Keratinocyte (primary cell): ENCODE measurements at regions not wholly inside any gene's neighbourhood (a gene's known extent, or its start where the extent isn't known, plus 50 kb on each side); places are given as distances from the start of the nearest gene placed in this dataset.

ENCODE experiments used
- DNase-seq: peaks from one replicate; pipeline ENCODE4 v3.0.0-alpha.2; 2011; ENCODE audit warnings: low read depth, missing footprints, low spot score
- FAIRE-seq: peaks from 2 replicates; lab custom pipeline; 2011; peaks lifted over from hg19 to GRCh38; lab: Jason Lieb, UNC
- H2AFZ ChIP-seq: 2 replicates; pipeline ENCODE4 v1.6.0; 2012; ENCODE audit warnings: low read length, control low read depth, inconsistent platforms; ENCODE audit not compliant: control insufficient read depth
- H3K27ac ChIP-seq: 2 replicates; pipeline ENCODE4 v1.5.1; 2011; ENCODE audit warnings: low read length; ENCODE audit not compliant: control insufficient read depth, insufficient read depth
- H3K27me3 ChIP-seq: 3 replicates; pipeline ENCODE4 v1.6.0; 2011; ENCODE audit warnings: low read length; ENCODE audit not compliant: control insufficient read depth, insufficient read depth; ENCODE audit errors: extremely low read depth
- H3K36me3 ChIP-seq, 2 experiments: 2 replicates in 1 of 2; 3 replicates in 1 of 2; pipeline ENCODE4 v1.5.1; 2011; ENCODE audit warnings: low read length in 2 of 2, mild to moderate bottlenecking in 1 of 2; ENCODE audit not compliant: control insufficient read depth in 2 of 2, insufficient read depth in 2 of 2; ENCODE audit errors: extremely low read depth in 1 of 2
- H3K4me1 ChIP-seq: 3 replicates; pipeline ENCODE4 v1.5.1; 2011; ENCODE audit warnings: low read length; ENCODE audit not compliant: control insufficient read depth, insufficient read depth; ENCODE audit errors: extremely low read depth
- H3K4me2 ChIP-seq: 3 replicates; pipeline ENCODE4 v1.6.0; 2011; ENCODE audit warnings: low read depth, low read length; ENCODE audit not compliant: control insufficient read depth, insufficient read depth; ENCODE audit errors: extremely low read depth
- H3K4me3 ChIP-seq, 3 experiments: fragments of 200-600 bp in 1 of 3; sonication (generic) in 1 of 3; 2 replicates in 2 of 3; 3 replicates in 1 of 3; pipeline ENCODE4 v1.5.1; 2011 to 2016; ENCODE audit warnings: low read length in 3 of 3, mild to moderate bottlenecking in 3 of 3, control low read depth in 2 of 3, inconsistent platforms in 1 of 3, low read depth in 1 of 3, mixed read lengths in 1 of 3, mixed run types in 1 of 3, moderate library complexity in 1 of 3; ENCODE audit not compliant: control insufficient read depth in 2 of 3, insufficient read depth in 2 of 3; ENCODE audit errors: extremely low read depth in 1 of 3
- H3K79me2 ChIP-seq: 2 replicates; pipeline ENCODE4 v1.6.0; 2012; ENCODE audit warnings: low read length; ENCODE audit not compliant: control insufficient read depth, insufficient read depth
- H3K9ac ChIP-seq: 3 replicates; pipeline ENCODE4 v1.6.0; 2011; ENCODE audit warnings: low read length; ENCODE audit not compliant: control insufficient read depth, insufficient read depth; ENCODE audit errors: extremely low read depth
- H3K9me1 ChIP-seq: 3 replicates; pipeline ENCODE4 v1.6.0; 2011; ENCODE audit warnings: low read length; ENCODE audit not compliant: control insufficient read depth, insufficient read depth; ENCODE audit errors: extremely low read depth
- H3K9me3 ChIP-seq: 2 replicates; pipeline ENCODE4 v1.5.1; 2012; ENCODE audit warnings: low read depth, low read length; ENCODE audit not compliant: control insufficient read depth
- H4K20me1 ChIP-seq: 3 replicates; pipeline ENCODE4 v1.6.0; 2011; ENCODE audit warnings: low read length; ENCODE audit not compliant: control insufficient read depth, insufficient read depth; ENCODE audit errors: extremely low read depth
- CTCF ChIP-seq, 3 experiments: IDR thresholded peaks in 1 of 3; conservative IDR thresholded peaks in 1 of 3; optimal IDR thresholded peaks in 1 of 3; 2 replicates in 2 of 3; 3 replicates in 1 of 3; pipeline versions ENCODE3 to v1.5.1; 2011; ENCODE audit warnings: low read length in 3 of 3, mild to moderate bottlenecking in 3 of 3, moderate library complexity in 2 of 3, control low read depth in 1 of 3, inconsistent platforms in 1 of 3; ENCODE audit not compliant: insufficient read depth in 2 of 3; ENCODE audit errors: extremely low read depth in 1 of 3
- EZH2 ChIP-seq: IDR thresholded peaks from one replicate; pipeline ENCODE4 v1.6.1; 2012; ENCODE audit warnings: inconsistent platforms, mild to moderate bottlenecking, low read length, moderate library complexity
- dilution Hi-C: fragments of 300-500 bp; cut with MboI; formaldehyde crosslinking; loops from one replicate; pipeline ENCODE4 v1.7.0; 2020; ENCODE audit warnings: low sequenced_read_pairs; ENCODE audit not compliant: extremely low pct_ligation_motif_present
- small RNA-seq, 3 experiments: library from RNA; depleted of rRNA; stranded (forward); fragments of <200 nt; gene quantifications; one replicate each; pipeline ENCODE3, GENCODE V24; 2012; ENCODE audit warnings: low read depth in 3 of 3, low replicate concordance in 1 of 3; ENCODE audit not compliant: insufficient read length in 3 of 3

GRCh38 chr1:31524186-31524901 is 52.0 kb upstream of the TINAGL1 start:
- Histone ChIP-seq H3K36me3 (no peaks in the 10 kb centered on the region), H3K79me2 (no peaks in the 10 kb centered on the region), H3K9me3 (no peaks in the 10 kb centered on the region), H3K27ac (no peak overlapping the region), H3K4me3 (no peak overlapping the region), H3K4me1 (peaks cover 8% of the 10 kb centered on the region), H2AFZ (no peak overlapping the region), H3K4me2 (no peak overlapping the region), H3K9me1 (no peaks in the 10 kb centered on the region), H3K9ac (no peak overlapping the region), H3K27me3 (no peaks in the 10 kb centered on the region), H4K20me1 (no peaks in the 10 kb centered on the region)
- DNase-seq: no peak
- TF ChIP-seq EZH2 (no peak), CTCF (optimal IDR thresholded peaks at IDR 0.05 in 1 of 3, IDR thresholded peaks at IDR 0.05 in 1 of 3, conservative IDR thresholded peaks at IDR 0.05 in 1 of 3; ENCODE audit: extremely low read depth in 1 of 3, insufficient read depth in 2 of 3, low read length in 3 of 3) (no peak)
- dilution Hi-C loops: no loop called here
- FAIRE-seq: no peak

Small RNAs in the stretch of these regions (small RNA-seq; reads per million reads assigned to genes)
- gene RF00019 (0 reads per million in 3 experiments), gene RNU6-40P (0 to 1.0 (median 0.33) reads per million in 3 experiments)
